OCI-LY1 (cell line): ENCODE measurements at regions not wholly inside any gene's neighbourhood (a gene's known extent, or its start where the extent isn't known, plus 50 kb on each side); places are given as distances from the start of the nearest gene placed in this dataset.

ENCODE experiments used
- H2AFZ ChIP-seq: fragments of 200-600 bp; sonication (generic), shearing (Covaris generic); 2 replicates; pipeline ENCODE4 v1.6.0; 2014; ENCODE audit warnings: antibody characterized with exemption, mild to moderate bottlenecking, low read length
- H3F3A ChIP-seq: fragments of 200-600 bp; sonication (generic), shearing (Covaris generic); 2 replicates; pipeline ENCODE4 v1.6.0; 2014; ENCODE audit warnings: mild to moderate bottlenecking, antibody characterized with exemption, low read length, moderate library complexity; ENCODE audit not compliant: insufficient read depth
- H3K27ac ChIP-seq: fragments of 200-600 bp; sonication (generic); 2 replicates; pipeline ENCODE4 v1.5.1; 2014; ENCODE audit warnings: low read length, mixed run types, mild to moderate bottlenecking, low read depth; ENCODE audit not compliant: poor library complexity, severe bottlenecking
- H3K27me3 ChIP-seq: fragments of 200-600 bp; sonication (generic); 2 replicates; pipeline ENCODE4 v1.6.0; 2014; ENCODE audit warnings: antibody characterized with exemption, mild to moderate bottlenecking, low read length, moderate library complexity; ENCODE audit not compliant: insufficient read depth
- H3K36me3 ChIP-seq: fragments of 200-600 bp; sonication (generic); 2 replicates; pipeline ENCODE4 v1.6.1; 2014; ENCODE audit warnings: mild to moderate bottlenecking, antibody characterized with exemption, low read length, moderate library complexity, mixed read lengths; ENCODE audit not compliant: insufficient read depth
- H3K4me1 ChIP-seq: fragments of 200-600 bp; sonication (generic); 2 replicates; pipeline ENCODE4 v1.5.1; 2014; ENCODE audit warnings: mild to moderate bottlenecking, low read length, moderate library complexity; ENCODE audit not compliant: insufficient read depth, severe bottlenecking
- H3K4me2 ChIP-seq: fragments of 200-600 bp; sonication (generic), shearing (Covaris generic); 2 replicates; pipeline ENCODE4 v1.6.1; 2014; ENCODE audit warnings: low read length
- H3K4me3 ChIP-seq: fragments of 200-600 bp; sonication (generic); 2 replicates; pipeline ENCODE4 v1.5.1; 2014; ENCODE audit warnings: low read length, low read depth, mild to moderate bottlenecking, mixed read lengths; ENCODE audit not compliant: poor library complexity, severe bottlenecking
- H3K79me2 ChIP-seq: fragments of 200-600 bp; shearing (Covaris generic); 2 replicates; pipeline ENCODE4 v1.6.1; 2016; ENCODE audit warnings: mixed run types, low read length, mixed read lengths; ENCODE audit not compliant: insufficient read depth
- H3K9ac ChIP-seq: fragments of 200-600 bp; sonication (generic), shearing (Covaris generic); 2 replicates; pipeline ENCODE4 v1.6.1; 2014; ENCODE audit warnings: mild to moderate bottlenecking, low read length, mixed read lengths
- H3K9me2 ChIP-seq: fragments of 200-600 bp; sonication (generic), shearing (Covaris generic); 2 replicates; pipeline ENCODE4 v1.6.1; 2014; ENCODE audit warnings: low read depth, mild to moderate bottlenecking, low read length, mixed read lengths
- H3K9me3 ChIP-seq: fragments of 200-600 bp; shearing (Covaris generic); 2 replicates; pipeline ENCODE4 v1.6.1; 2014; ENCODE audit warnings: low read length, mixed read lengths
- H4K20me1 ChIP-seq: fragments of 200-600 bp; sonication (generic), shearing (Covaris generic); 2 replicates; pipeline ENCODE4 v1.6.0; 2016; ENCODE audit warnings: mild to moderate bottlenecking, low read length; ENCODE audit not compliant: insufficient read depth
- CTCF ChIP-seq: fragments of 200-600 bp; sonication (generic), shearing (Covaris generic); IDR thresholded peaks from 2 replicates; pipeline ENCODE4 v1.5.1; 2017; ENCODE audit warnings: mild to moderate bottlenecking, antibody characterized with exemption, low read length, moderate library complexity, mixed read lengths
- EZH2 ChIP-seq: fragments of 200-600 bp; sonication (generic), shearing (Covaris generic); IDR thresholded peaks from 2 replicates; pipeline ENCODE4 v1.8.0; 2017; ENCODE audit warnings: borderline replicate concordance, mixed run types, mild to moderate bottlenecking, antibody characterized with exemption, low read length, moderate library complexity, mixed read lengths

DNA sequence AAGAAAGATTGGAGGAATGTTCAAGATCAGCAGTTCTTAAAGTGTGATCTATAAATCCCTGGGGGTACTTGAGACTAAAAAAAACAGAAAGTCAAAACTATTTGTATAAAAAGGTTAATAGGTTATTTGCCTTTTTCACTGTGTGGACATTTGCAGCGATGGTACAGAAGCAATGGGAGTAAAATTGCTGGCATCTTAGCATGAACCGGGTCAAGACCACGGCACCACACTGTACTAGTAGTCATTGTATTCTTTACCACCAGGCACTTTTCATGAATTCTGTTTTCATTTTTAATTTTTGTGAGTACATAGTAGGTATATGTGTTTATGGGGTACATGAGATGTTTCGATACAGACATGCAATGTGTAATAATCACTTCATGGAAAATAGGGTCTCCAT is 126.2 kb downstream of the IPO8 start:
- Histone ChIP-seq H3K9ac (no peak overlapping the region), H3K27me3 (no peaks in the 10 kb centered on the region), H3K36me3 (no peaks in the 10 kb centered on the region), H3K9me2 (no peaks in the 10 kb centered on the region), H3K4me1 (no peaks in the 10 kb centered on the region), H2AFZ (no peak overlapping the region), H4K20me1 (no peaks in the 10 kb centered on the region), H3K79me2 (no peaks in the 10 kb centered on the region), H3F3A (no peaks in the 10 kb centered on the region), H3K4me3 (no peak overlapping the region), H3K9me3 (no peaks in the 10 kb centered on the region), H3K27ac (no peak overlapping the region), H3K4me2 (no peak overlapping the region)
- TF ChIP-seq CTCF (no peak), EZH2 (no peak)

- Histone ChIP-seq H3K4me1 (no peaks in the 10 kb centered on the region), H3K4me2 (no peak overlapping the region), H2AFZ (no peak overlapping the region), H3F3A (no peaks in the 10 kb centered on the region), H3K9ac (no peak overlapping the region), H3K79me2 (no peaks in the 10 kb centered on the region), H3K27me3 (no peaks in the 10 kb centered on the region), H3K27ac (no peak overlapping the region), H4K20me1 (no peaks in the 10 kb centered on the region), H3K36me3 (no peaks in the 10 kb centered on the region), H3K9me3 (no peaks in the 10 kb centered on the region), H3K4me3 (no peak overlapping the region), H3K9me2 (no peaks in the 10 kb centered on the region)
- TF ChIP-seq EZH2 (no peak), CTCF (no peak)
Measured at GRCh38 chr12:30568453-30568852, 127.2 kb downstream of the IPO8 start.

GRCh38 chr12:30567082-30567481 is 128.6 kb downstream of the IPO8 start:
- Histone ChIP-seq H3K4me1 (no peaks in the 10 kb centered on the region), H3K79me2 (no peaks in the 10 kb centered on the region), H3K9me3 (no peaks in the 10 kb centered on the region), H3K4me2 (no peak overlapping the region), H3K27ac (no peak overlapping the region), H4K20me1 (no peaks in the 10 kb centered on the region), H3K9me2 (no peaks in the 10 kb centered on the region), H3K36me3 (no peaks in the 10 kb centered on the region), H3F3A (no peaks in the 10 kb centered on the region), H3K27me3 (no peaks in the 10 kb centered on the region), H2AFZ (no peak overlapping the region), H3K9ac (no peak overlapping the region), H3K4me3 (no peak overlapping the region)
- TF ChIP-seq CTCF = no peak
- TF ChIP-seq EZH2 = no peak
